ENCODE measurements at regions not wholly inside any gene's neighbourhood (a gene's known extent, or its start where the extent isn't known, plus 50 kb on each side); places are given as distances from the start of the nearest gene placed in this dataset.

- TF ChIP-seq CTCF (IDR thresholded peaks at IDR 0.05) (no peak), POLR2A (IDR thresholded peaks at IDR 0.05) (no peak)
Measured at GRCh38 chr1:25137521-25138395, 94.5 kb downstream of the SYF2 start.

All from thyroid gland (tissue), 4 donors.